OCI-M1 (cell line): ENCODE measurements at regions not wholly inside any gene's neighbourhood (a gene's known extent, or its start where the extent isn't known, plus 50 kb on each side); places are given as distances from the start of the nearest gene placed in this dataset.
A peak's percentile ranks its signal among the peaks of the same experiment; 100 is the strongest.
"Not testable (repeated sequence)": the region's sequence is repeated elsewhere in the genome, so short reads cannot be mapped to it uniquely, and the experiment has no call there.

Experiments used
- DNase-seq: peaks from one replicate; lab custom pipeline; 2025; lab: John Stamatoyannopoulos, UW

DNA sequence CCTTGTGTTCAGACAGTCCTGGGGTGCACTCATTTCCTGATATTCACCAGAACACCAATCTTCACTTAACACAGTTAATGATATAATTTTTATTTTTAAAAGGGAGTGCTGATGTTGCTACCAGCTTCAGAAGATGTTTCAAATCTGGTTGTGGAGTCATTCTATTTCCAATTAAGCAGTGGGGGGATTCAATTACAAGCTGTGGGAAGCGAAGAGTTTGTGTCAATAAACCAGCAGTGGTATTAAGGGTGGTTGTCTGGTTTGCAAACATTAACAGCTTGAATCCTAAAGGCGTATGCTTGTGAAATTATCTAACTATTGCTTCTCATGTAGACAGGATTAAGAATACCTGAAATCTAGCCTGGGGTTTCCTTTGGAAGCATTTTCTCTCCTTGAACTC is 1637.5 kb upstream of the GOT2 start:
- no peak for DNase-seq

DNA sequence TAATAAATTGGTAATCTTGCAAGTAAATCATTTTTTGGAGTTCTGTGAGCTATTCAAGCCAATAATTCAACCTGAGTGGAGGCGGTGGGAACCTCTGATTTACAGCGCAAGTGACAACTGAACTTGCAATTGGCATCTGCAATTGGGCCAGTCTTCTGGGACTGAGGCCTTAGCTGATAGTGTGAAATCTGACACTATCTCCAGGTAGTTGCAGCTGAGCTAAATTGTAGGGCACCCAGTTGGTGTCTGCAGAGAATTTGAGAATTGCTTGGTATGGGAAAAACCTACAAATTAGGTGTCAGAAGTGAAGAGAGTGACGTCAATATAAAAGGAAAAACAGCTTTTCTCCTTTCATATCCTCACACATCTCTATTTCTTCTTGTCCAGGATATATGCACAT is 1633.6 kb upstream of the GOT2 start:
- no peak for DNase-seq

DNA sequence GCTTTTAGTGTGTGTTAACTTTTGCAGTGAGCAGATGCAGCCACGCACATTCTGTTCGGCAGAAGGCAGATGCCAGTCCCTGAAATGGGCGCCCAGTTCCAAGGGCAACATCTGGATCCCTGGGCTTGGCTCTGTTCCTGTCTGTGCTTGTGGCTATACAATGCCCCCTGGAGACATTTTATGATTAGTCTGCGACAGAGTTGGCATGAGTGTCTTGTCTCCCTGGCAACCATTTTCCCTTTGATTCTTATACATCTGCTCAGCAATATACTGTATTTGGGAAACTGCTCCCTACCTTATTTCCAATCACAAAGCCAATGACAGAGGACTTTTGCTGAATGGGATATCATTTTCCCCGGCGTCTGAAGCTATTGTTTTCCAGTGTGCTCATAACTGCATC is 1629.5 kb upstream of the GOT2 start:
- DNase-seq = no peak

DNA sequence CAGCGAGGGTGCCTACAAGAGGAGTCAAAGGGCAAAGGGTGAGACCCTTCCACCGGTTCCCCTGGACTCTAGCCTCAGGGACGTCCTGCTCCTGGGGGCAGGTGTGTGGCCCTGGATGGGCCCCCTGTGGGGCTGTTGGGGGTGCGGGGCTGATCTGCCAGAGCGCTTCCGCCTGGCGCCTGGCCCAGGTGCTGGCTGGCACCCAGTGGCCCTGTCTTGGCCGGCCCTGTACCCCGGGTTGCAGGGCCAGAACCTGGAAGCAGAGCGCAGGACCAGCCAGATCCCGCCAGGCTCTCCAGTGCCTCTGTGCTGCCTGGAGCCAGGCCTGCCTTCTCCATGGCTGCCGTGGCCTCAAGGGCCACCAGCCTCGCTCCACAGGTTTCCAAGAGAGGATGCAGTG is 1625.8 kb upstream of the GOT2 start:
- not testable (repeated sequence) for DNase-seq

DNA sequence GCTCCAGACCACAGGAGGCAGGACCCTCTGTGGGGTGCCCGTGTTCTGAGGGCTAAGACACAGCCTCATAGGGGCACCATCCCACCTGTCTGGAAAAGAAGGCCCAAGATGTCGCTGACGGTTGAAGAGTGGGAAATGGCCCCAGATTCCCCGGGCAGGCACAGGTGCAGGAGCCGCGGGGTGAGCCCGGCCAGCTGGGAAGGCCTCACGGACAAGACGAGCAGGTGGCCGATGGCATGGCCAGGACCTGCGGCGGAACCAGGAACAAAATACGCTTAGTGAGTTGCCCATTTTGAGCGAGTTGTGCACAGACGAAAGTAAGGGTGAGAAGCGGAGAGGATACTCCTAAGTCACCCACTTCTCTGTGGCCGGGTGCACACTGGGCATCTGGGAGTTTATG is 1625.3 kb upstream of the GOT2 start:
- not testable (repeated sequence) for DNase-seq

GRCh38 chr16:60357876-60358522 is 1623.9 kb upstream of the GOT2 start:
- not testable (repeated sequence) for DNase-seq

DNA sequence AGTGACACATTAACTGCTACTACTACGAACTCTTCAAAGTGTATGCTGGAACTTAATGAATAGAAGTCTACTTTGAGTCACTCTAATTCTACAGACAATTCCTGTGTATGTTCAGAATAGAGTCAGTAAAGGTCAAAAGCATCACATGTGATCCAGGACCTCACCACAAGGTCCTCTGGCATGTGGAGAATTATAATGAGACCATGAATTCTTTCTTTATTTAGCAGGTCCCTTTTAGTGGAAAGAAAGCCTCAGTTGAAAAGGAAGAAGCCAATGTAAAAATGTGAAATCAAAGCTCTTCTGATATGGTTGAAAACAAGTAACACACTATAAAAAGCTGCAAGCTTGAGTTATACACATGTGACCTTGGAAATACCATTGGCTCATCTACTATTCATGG is 1612.1 kb upstream of the GOT2 start:
- no peak for DNase-seq

GRCh38 chr16:60337671-60338070 is 1603.6 kb upstream of the GOT2 start:
- no peak for DNase-seq

GRCh38 chr16:60331168-60331567 is 1597.1 kb upstream of the GOT2 start:
- DNase-seq = no peak

DNA sequence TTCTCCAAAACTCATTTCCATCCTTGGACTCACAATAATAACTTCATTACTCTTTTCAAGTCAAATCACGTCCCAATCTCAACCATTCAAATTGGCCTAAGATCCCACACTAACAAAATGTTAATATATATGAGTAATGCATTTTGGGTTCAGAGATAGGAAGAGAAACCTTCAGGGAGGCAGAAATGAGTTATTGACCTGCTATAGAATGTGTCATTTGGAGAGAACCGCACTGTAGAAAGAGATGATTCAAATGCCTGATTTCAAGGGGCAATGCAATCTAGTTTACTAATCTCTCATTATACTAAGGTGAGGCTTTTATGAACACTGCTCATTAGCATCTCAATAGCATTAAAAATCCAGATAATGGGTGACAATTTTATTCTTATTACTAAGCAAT is 1595.0 kb upstream of the GOT2 start:
- peak; percentile 2 for DNase-seq

DNA sequence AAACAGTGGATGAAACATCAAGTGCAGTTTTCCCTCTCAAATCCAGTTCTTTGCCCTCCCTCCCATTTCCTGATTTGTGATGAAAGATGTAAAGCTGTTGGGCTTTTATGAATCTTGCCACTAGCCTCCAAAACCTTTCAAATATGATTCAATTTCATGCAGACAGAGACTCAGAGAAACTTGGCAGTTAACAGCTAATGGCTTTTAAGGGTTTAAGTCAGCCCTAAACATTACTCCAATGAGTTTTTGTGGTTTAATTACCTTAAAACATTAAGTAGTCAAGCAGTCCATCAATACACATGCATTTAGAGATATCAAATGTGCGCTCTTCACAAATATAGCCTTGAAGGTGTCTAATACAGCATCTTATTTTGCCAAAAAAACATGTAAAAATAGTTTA is 1594.0 kb upstream of the GOT2 start:
- no peak for DNase-seq

DNA sequence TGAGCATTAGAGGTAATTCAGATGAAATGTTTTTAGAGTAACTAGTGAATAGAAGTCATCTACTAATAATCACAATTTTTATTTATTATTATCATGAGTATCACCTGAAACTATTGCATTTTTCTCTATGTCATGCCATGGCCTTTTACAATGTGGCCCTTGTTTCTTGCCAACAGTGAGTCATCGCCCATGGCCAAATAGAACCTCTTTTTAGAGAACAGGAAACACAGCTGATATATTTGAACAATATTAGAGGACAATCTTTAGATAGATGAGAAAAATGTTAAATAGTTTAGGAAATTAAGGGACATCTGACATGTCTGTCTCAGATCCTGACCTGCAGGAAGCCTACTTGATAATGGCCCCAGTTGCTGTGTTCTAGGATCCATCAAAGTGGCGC is 1584.4 kb upstream of the GOT2 start:
- no peak for DNase-seq

DNA sequence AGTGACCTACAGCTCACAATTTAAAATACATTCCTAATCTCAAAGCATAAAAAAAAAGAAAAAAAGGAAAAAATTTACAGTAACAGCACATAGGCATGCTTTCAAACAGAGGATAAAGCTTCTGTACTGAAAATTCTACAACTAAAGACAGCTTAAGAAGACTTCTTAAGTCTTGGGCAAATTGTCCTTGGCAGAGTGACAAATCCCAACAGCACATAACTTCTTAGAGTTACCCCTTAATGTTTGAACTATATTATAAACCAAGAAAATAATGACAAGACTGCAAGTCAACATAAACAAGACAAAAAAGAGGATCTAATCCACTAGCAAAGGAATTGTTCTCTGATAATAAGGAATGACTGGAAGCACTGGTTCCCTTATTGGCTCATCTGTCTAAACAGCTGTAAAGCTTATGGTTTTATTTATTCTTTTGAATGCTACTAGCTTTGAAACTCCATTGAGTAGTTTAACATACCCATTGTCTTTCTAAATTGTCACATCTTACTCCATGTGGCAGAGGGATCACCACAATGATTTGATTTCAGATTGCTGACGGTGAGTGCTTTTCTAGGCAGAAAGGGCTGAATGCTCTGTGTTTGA is 1576.8 kb upstream of the GOT2 start:
- no peak for DNase-seq

DNA sequence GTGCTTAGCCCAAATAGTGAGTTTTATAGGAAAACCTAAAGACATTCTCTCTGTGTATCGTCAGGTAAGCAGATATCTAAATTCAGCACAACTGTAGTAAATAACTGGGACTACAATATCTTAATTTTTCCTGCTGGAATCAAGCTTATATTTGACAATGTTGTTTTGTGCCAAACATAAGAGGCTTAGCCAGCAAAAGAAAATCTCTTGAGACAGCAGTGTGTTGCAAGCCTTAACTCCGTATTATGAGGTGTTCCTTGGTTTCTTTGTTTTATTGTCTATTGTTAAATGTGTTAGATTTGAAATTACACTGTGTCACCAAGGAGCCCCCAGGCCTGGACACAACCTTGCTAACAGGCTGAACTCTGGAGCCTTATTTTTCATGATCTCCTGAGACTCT is 1570.6 kb upstream of the GOT2 start:
- no peak for DNase-seq

DNA sequence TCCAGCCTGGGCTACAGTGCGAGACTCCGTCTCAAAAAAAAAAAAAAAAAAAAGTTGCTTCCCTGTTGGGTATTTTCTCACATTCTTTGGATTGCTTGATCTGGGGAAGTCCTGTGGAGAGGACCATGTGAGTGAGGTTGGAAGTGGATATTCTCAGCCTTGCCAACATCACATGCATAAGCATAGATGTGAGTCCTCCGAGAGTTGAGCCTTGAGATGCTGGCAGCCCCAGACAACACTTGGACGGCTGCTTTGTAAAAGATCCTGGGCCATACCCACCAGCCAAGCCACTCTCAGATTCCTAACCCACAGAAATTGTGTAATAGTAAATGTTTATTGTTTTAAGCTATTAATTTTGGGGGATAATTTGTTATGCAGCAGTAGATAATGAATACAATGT is 1570.0 kb upstream of the GOT2 start:
- DNase-seq = no peak

- DNase-seq = no peak
Observed at GRCh38 chr16:60302676-60303075, 1568.6 kb upstream of the GOT2 start.

DNA sequence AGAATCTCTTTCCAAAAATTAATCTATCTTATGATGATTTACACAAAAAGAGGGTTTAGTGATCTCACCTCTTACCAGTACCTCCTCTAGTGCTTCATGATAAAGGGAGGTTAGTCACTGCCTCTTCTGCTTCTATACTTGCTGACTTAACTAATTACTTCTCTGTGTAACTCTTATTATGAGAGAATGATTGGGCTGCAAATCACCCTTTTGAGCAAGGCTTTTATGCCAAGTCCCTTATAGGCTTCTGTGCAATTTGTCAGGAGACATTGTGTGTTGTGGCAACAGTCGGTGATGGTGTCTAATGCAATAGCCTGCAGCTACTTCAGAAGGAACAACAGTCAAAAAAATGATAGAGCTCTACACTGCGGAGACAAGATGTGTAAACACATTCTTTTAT is 1568.1 kb upstream of the GOT2 start:
- no peak for DNase-seq

DNA sequence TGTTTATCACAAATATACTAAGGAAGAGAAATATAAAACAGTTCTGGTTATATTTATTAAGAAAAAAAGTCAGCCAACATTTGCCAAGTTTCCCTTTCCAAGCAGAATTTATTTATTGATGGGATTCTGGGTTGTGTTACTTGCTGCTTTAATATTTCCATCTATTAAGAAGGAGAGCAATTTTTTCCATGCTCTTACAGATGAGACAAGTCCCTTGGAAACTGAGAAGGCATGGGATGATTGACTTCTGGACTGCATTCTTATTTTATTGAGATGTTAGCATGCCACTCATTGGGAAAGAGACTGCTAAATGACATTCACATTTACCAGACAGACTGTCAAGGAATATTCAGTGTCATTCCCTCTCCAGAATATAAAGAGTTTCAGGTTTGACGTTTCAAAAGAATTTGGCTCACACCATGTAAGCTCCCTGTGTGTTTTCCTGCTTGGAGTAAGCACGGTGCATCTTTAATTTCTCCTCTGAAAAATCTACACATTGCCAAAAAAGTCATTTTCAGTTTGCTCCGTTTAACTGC is 1565.2 kb upstream of the GOT2 start:
- no peak for DNase-seq

DNA sequence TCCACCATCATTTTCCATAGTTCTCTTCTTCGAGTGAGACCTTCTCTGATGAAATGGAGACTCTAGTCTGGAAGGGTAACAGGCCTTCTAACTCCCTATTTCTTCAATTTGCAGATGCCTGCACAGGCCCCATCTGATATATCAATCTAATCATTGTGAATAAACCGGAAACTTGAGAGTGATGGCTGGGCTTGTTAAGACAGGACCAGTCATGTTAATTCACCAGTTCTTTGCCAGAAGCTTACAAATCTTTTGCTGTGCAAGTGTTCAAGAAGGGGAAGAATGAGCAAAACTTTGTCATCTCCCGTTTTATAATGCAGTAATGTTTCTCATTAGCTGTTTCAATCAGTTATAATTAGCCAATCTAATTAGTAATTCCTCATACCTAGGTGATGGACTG is 1561.3 kb upstream of the GOT2 start:
- no peak for DNase-seq

DNA sequence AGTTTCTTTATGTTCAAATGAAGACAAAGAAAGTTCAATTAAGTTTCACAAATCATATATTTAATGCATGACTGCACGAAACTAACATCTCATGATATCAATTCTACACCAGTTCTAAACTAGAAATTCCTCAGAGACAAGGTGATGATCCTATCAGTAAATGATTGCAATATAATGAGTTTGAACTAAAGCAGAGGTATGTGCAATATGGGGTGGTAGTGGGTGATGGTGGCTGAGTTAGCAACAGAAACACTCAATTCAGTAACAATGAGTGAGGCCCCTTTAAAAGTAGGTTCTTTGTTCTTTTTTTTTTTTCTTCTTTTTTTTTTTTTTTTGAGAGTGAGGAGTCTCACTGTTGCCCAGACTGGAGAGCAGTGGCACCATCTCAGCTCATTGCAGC is 1551.7 kb upstream of the GOT2 start:
- DNase-seq = no peak

GRCh38 chr16:60279061-60279665 is 1545.0 kb upstream of the GOT2 start:
- no peak for DNase-seq

- DNase-seq = no peak
Observed at GRCh38 chr16:60274431-60275019, 1540.4 kb upstream of the GOT2 start.

DNA sequence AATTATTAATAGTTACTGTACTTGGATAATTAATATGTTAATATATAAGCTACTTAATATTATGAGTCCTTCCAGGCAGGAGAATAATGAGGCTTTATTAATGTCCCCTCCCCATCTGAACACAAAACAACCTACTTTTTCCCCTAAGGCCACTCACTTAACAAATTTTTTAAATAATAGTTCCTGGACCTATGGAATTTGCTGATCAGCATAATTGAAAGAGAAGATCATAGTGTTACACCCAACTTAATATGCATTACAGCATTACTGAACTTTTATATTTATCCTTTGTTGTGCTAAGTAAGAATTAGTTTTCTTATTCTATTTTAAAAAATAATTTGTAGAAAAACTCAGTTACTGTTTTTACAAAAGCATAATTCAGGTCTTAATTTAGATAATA is 1537.7 kb upstream of the GOT2 start:
- DNase-seq = no peak
